GM12878 (cell line): ENCODE measurements at regions not wholly inside any gene's neighbourhood (a gene's known extent, or its start where the extent isn't known, plus 50 kb on each side); places are given as distances from the start of the nearest gene placed in this dataset.

Experiments used
- ATAC-seq: fragments of 200-7000 bp; cut with Tn5 transposase; 3 replicates; pipeline ENCODE4 v1.9.1; 2020; ENCODE audit warnings: mild to moderate bottlenecking, moderate library complexity
- BruUV-seq: library from RNA; stranded (reverse); fragments of 400-500 nt; replicated peaks from 2 replicates; lab custom pipeline; 2021; lab: Mats Ljungman, UMichigan
- CTCF ChIA-PET: fragments of 300-600 bp; sonication (Branson Sonifier 250); formaldehyde crosslinking; extraction: SDS; loops from one replicate; lab custom pipeline; 2021; ENCODE audit warnings: inconsistent platforms; lab: Yijun Ruan, JAX
- POLR2A ChIA-PET: fragments of 350-600 bp; formaldehyde crosslinking; extraction: SDS; loops from one replicate; lab custom pipeline; 2021; ENCODE audit warnings: inconsistent platforms; lab: Charles Lee
- RAD21 ChIA-PET: fragments of 300-600 bp; sonication (Branson Sonifier 250); formaldehyde crosslinking; loops from one replicate; lab custom pipeline; 2023; ENCODE audit warnings: antibody characterized with exemption; ENCODE audit not compliant: unreplicated experiment; lab: Charles Lee
- SMC1A ChIA-PET: fragments of 300-600 bp; sonication (Branson Sonifier 250); formaldehyde crosslinking; loops from one replicate; lab custom pipeline; 2023; ENCODE audit not compliant: unreplicated experiment, uncharacterized antibody; lab: Charles Lee
- DNase-seq: peaks from one replicate; pipeline ENCODE4 v3.0.0-alpha.2; 2011; ENCODE audit warnings: low read depth, low spot score
- FAIRE-seq: peaks from 3 replicates; lab custom pipeline; 2011; peaks lifted over from hg19 to GRCh38; lab: Jason Lieb, UNC
- H2AFZ ChIP-seq: 2 replicates; pipeline ENCODE4 v1.6.0; 2011; ENCODE audit warnings: low read depth, low read length, control low read depth; ENCODE audit not compliant: control insufficient read depth
- H3K27ac ChIP-seq: 2 replicates; pipeline ENCODE4 v1.5.1; 2011; ENCODE audit warnings: control low read depth; ENCODE audit not compliant: control insufficient read depth, insufficient read depth
- H3K27me3 ChIP-seq, 2 experiments: replicated peaks in 1 of 2; 2 replicates each; pipeline versions ENCODE4 v1.6.0 to v1.6.1; 2011; ENCODE audit warnings: low read length in 1 of 2; ENCODE audit not compliant: control insufficient read depth in 2 of 2, insufficient read depth in 2 of 2
- H3K36me3 ChIP-seq, 2 experiments: 2 replicates each; pipeline ENCODE4 v1.5.1; 2011; ENCODE audit warnings: low read length in 1 of 2; ENCODE audit not compliant: control insufficient read depth in 2 of 2, insufficient read depth in 2 of 2
- H3K4me1 ChIP-seq: 2 replicates; pipeline ENCODE4 v1.6.1; 2011; ENCODE audit warnings: mild to moderate bottlenecking, low read length, moderate library complexity, mixed read lengths; ENCODE audit not compliant: control insufficient read depth, insufficient read depth
- H3K4me2 ChIP-seq: 2 replicates; pipeline ENCODE4 v1.6.0; 2011; ENCODE audit warnings: control low read depth; ENCODE audit not compliant: control insufficient read depth, insufficient read depth
- H3K4me3 ChIP-seq: fragments of 200-600 bp; sonication (generic); 2 replicates; pipeline ENCODE4 v1.5.1; 2016
- H3K79me2 ChIP-seq: 2 replicates; pipeline ENCODE4 v1.6.0; 2011; ENCODE audit warnings: low read length; ENCODE audit not compliant: control insufficient read depth, insufficient read depth
- H3K9ac ChIP-seq: 2 replicates; pipeline ENCODE4 v1.8.0; 2011; ENCODE audit warnings: low read length, control low read depth, mixed read lengths; ENCODE audit not compliant: control insufficient read depth, insufficient read depth
- H3K9me3 ChIP-seq: replicated peaks from 3 replicates; pipeline ENCODE4 v1.5.1; 2011; ENCODE audit warnings: mild to moderate bottlenecking, low read length; ENCODE audit not compliant: control insufficient read depth, insufficient read depth
- H4K20me1 ChIP-seq: 2 replicates; pipeline ENCODE4 v1.6.0; 2011; ENCODE audit not compliant: control insufficient read depth, insufficient read depth
- BHLHE40 ChIP-seq, 2 experiments: fragments of 450-650 bp in 1 of 2; IDR thresholded peaks; 2 replicates each; pipeline ENCODE4 v1.6.1; 2011 to 2017; ENCODE audit warnings: low read depth in 2 of 2, borderline replicate concordance in 1 of 2, improper control_type of control experiment in 1 of 2, low read length in 1 of 2, mild to moderate bottlenecking in 1 of 2
- CBX5 ChIP-seq: sonication (generic); IDR thresholded peaks from 2 replicates; pipeline ENCODE4 v1.6.1; 2016; ENCODE audit warnings: low read depth, moderate library complexity, mild to moderate bottlenecking, inconsistent platforms
- CHD1 ChIP-seq: IDR thresholded peaks from 2 replicates; pipeline ENCODE4 v1.6.1; 2012; ENCODE audit warnings: low read depth, low read length, improper control_type of control experiment
- CREB1 ChIP-seq: IDR thresholded peaks from 2 replicates; pipeline ENCODE4 v1.6.1; 2012; ENCODE audit warnings: low read depth, mild to moderate bottlenecking, inconsistent platforms
- MXI1 ChIP-seq: fragments of 150-350 bp; IDR thresholded peaks from 2 replicates; pipeline ENCODE4 v1.6.1; 2011; ENCODE audit warnings: low read depth, mild to moderate bottlenecking, inconsistent platforms, low read length, improper control_type of control experiment
- NR2C2 ChIP-seq: IDR thresholded peaks from 2 replicates; pipeline ENCODE4 v1.6.1; 2011; ENCODE audit warnings: borderline replicate concordance, low read depth; ENCODE audit not compliant: control insufficient read depth, insufficient read length
- NRF1 ChIP-seq: conservative IDR thresholded peaks from 2 replicates; pipeline ENCODE4 v1.6.1; 2011; ENCODE audit warnings: mild to moderate bottlenecking, low read depth, low read length, improper control_type of control experiment
- RB1 ChIP-seq: fragments of 450-650 bp; formaldehyde crosslinking; IDR thresholded peaks from 2 replicates; pipeline ENCODE4 v1.6.1; 2017; ENCODE audit warnings: mild to moderate bottlenecking, borderline replicate concordance
- SKIL ChIP-seq: fragments of 450-650 bp; IDR thresholded peaks from 2 replicates; pipeline ENCODE4 v1.6.1; 2017; ENCODE audit warnings: mild to moderate bottlenecking, low read depth, inconsistent platforms; ENCODE audit not compliant: poor library complexity, severe bottlenecking
- SMC3 ChIP-seq: IDR thresholded peaks from 2 replicates; pipeline ENCODE4 v1.6.1; 2011; ENCODE audit warnings: low read length, improper control_type of control experiment, borderline replicate concordance
- SP1 ChIP-seq: IDR thresholded peaks from one replicate; pipeline ENCODE4 v1.6.1; 2011; ENCODE audit warnings: low read depth, low read length
- SUZ12 ChIP-seq: fragments of 200-600 bp; sonication (generic); IDR thresholded peaks from one replicate; pipeline ENCODE4 v1.6.1; 2018; ENCODE audit warnings: antibody characterized with exemption, mild to moderate bottlenecking; ENCODE audit not compliant: unreplicated experiment
- ZNF217 ChIP-seq: fragments of 450-650 bp; IDR thresholded peaks from 2 replicates; pipeline ENCODE4 v1.6.1; 2017; ENCODE audit warnings: antibody characterized with exemption, mild to moderate bottlenecking
- ZSCAN29 ChIP-seq: fragments of 450-650 bp; IDR thresholded peaks from 2 replicates; pipeline ENCODE4 v1.6.1; 2017; ENCODE audit warnings: mild to moderate bottlenecking, moderate library complexity
- WGBS: methylation state at CpG from one replicate; pipeline ENCODE4 v1.1.6; 2016; ENCODE audit warnings: low lambda C conversion rate; ENCODE audit not compliant: insufficient replicate concordance, insufficient coverage; ENCODE audit errors: missing lambda C conversion rate; 5-methylcytosine and 5-hydroxymethylcytosine counted together
- in situ Hi-C: fragments of 300-500 bp; cut with MboI; formaldehyde crosslinking; loops from 9 replicates; pipeline ENCODE4 v1.14.3; 2018; ENCODE audit warnings: mixed read lengths
- intact Hi-C: fragments of 100-400 bp; cut with micrococcal nuclease; formaldehyde crosslinking; loops from one replicate; pipeline ENCODE4 v1.14.2; 2022; ENCODE audit not compliant: unreplicated experiment
- TF ChIP-seq, protein P1 (sequence below): IDR thresholded peaks from 2 replicates; pipeline ENCODE4 v1.6.1; 2011; ENCODE audit warnings: low read depth, mild to moderate bottlenecking, low read length, moderate library complexity, borderline replicate concordance; ENCODE audit errors: extremely low read depth
- TF ChIP-seq, protein P2 (sequence below): IDR thresholded peaks from 2 replicates; pipeline ENCODE4 v1.6.1; 2011; ENCODE audit warnings: borderline replicate concordance, low read depth, mild to moderate bottlenecking, moderate library complexity, mixed read lengths, low read length; ENCODE audit not compliant: insufficient read depth; ENCODE audit errors: extremely low read length

DNA sequence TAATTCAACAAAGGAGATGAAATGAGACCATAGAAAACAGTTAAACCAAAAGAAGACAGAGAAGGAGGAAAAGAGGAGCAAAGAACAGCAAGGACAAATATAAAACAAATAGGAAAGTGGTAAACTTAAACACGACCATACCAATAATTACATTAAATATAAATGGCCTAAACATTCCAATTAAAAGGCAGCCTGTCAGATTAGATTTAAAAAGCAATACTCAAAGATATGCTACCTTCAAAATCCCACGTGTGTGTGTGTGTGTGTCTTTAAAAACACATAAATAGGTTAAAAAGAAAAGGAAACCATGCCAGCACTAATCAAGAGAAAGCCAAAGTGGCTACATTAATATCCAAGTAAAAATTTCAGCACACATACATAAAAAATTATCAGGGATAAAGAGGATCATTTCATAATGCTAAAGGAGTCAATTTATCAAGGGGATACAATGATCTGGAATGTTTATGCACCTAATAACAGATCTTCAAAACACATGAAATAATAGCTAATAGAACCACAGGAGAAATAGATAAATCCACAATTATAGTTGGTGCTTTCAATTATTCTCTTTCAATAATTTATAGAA lies 355.7 kb upstream of the POU3F1 start (continued):
- TF ChIP-seq SKIL (no peak), ZSCAN29 (no peak), SP1 (no peak), RB1 (no peak)

GRCh38 chr1:38396606-38397005 lies 350.0 kb upstream of the POU3F1 start:
- Histone ChIP-seq H3K9me3 (no peaks in the 10 kb centered on the region), H3K79me2 (no peaks in the 10 kb centered on the region), H3K36me3 (no peaks in the 10 kb centered on the region), H3K27me3 (no peaks in the 10 kb centered on the region), H3K9ac (no peak overlapping the region), H3K4me2 (no peak overlapping the region), H3K27ac (no peak overlapping the region), H3K4me1 (no peaks in the 10 kb centered on the region), H2AFZ (no peak overlapping the region), H3K4me3 (no peak overlapping the region), H4K20me1 (no peaks in the 10 kb centered on the region)
- RAD21 ChIA-PET = interaction anchor here (1.2 kb wide), 1 partner anchor 79 kb away, joined by 3 read pairs; no protein-coding TSS in a partner anchor
- no peak for ATAC-seq
- no peak for FAIRE-seq
- in situ Hi-C loops = no loop called here
- POLR2A ChIA-PET = no interaction called here
- SMC1A ChIA-PET = interaction anchor here (1.3 kb wide), 1 partner anchor 9 kb away, joined by 3 read pairs; no protein-coding TSS in a partner anchor
- CTCF ChIA-PET = interaction anchor here (0.7 to 0.8 kb wide), 2 partner anchors 49 to 282 kb away, joined by 3 read pairs; no protein-coding TSS in a partner anchor
- TF ChIP-seq SUZ12 (no peak), CHD1 (no peak), CBX5 (no peak), CREB1 (no peak), SMC3 (no peak), RB1 (no peak), ZNF217 (no peak), NRF1 (no peak), NR2C2 (no peak), BHLHE40 (IDR thresholded peaks at IDR 0.05; ENCODE audit: borderline replicate concordance in 1 of 2, low read depth in 2 of 2, low read length in 1 of 2) (no peak), MXI1 (no peak), SP1 (no peak)
- TF ChIP-seq, protein P1, sequence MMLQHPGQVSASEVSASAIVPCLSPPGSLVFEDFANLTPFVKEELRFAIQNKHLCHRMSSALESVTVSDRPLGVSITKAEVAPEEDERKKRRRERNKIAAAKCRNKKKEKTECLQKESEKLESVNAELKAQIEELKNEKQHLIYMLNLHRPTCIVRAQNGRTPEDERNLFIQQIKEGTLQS = no peak
- TF ChIP-seq, protein P2, sequence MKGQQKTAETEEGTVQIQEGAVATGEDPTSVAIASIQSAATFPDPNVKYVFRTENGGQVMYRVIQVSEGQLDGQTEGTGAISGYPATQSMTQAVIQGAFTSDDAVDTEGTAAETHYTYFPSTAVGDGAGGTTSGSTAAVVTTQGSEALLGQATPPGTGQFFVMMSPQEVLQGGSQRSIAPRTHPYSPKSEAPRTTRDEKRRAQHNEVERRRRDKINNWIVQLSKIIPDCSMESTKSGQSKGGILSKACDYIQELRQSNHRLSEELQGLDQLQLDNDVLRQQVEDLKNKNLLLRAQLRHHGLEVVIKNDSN = no peak
- no TSS peak for BruUV-seq
- intact Hi-C loops = no loop called here
- 38% methylated on average over 1 of the region's 1 CpG for WGBS
- DNase-seq = no peak
